Large intestine (tissue), 3 donors: ENCODE measurements at regions not wholly inside any gene's neighbourhood (a gene's known extent, or its start where the extent isn't known, plus 50 kb on each side); places are given as distances from the start of the nearest gene placed in this dataset.

Source experiments
- DNase-seq, 2 donors: peaks; one replicate each; pipeline versions ENCODE4 v3.0.0 to v3.0.0-alpha.2; 2013
- H3K27ac ChIP-seq: one replicate; pipeline ENCODE4 v1.5.1; 2013; ENCODE audit warnings: low read length
- H3K27me3 ChIP-seq: 2 replicates; pipeline ENCODE4 v1.6.1; 2013; ENCODE audit warnings: low read length; ENCODE audit not compliant: control insufficient read depth, insufficient read depth
- H3K36me3 ChIP-seq: 2 replicates; pipeline ENCODE4 v1.6.1; 2013; ENCODE audit warnings: low read length; ENCODE audit not compliant: control insufficient read depth, insufficient read depth
- H3K4me1 ChIP-seq: one replicate; pipeline ENCODE4 v1.6.1; 2013; ENCODE audit warnings: low read length; ENCODE audit not compliant: control insufficient read depth, insufficient read depth
- H3K4me3 ChIP-seq: one replicate; pipeline ENCODE4 v1.5.1; 2013; ENCODE audit warnings: low read length
- H3K9me3 ChIP-seq: one replicate; pipeline ENCODE4 v1.6.1; 2013; ENCODE audit warnings: mild to moderate bottlenecking, low read depth, low read length, moderate library complexity; ENCODE audit not compliant: control insufficient read depth
- WGBS: methylation state at CpG from one replicate; pipeline ENCODE4 v1.1.5; 2013; ENCODE audit warnings: low lambda C conversion rate; ENCODE audit not compliant: insufficient coverage; 5-methylcytosine and 5-hydroxymethylcytosine counted together

DNA sequence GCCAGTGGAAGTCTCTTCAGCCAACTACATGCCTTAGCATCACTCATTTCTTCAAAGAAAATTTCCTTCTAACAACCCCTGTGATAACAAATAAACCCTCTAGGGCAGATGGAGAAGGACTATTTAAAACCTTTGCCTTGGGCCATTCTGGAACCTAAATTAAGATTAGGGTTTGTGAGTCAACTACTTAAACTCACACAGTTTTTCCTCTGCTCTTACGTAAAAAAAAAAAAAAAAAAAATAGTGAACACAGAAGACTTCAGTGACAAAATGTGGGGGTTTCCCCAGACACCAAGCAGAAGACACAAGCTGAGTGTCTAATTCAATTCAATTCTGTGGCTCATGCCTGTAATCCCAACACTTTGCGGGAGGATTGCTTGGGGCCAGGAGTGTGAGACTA, 65.8 kb upstream of the ERCC6L2 start:
- no peaks in the 10 kb centered on the region for H3K4me1 ChIP-seq

GRCh38 chr9:95808011-95808410, 67.5 kb upstream of the ERCC6L2 start:
- Histone ChIP-seq H3K27me3 (no peaks in the 10 kb centered on the region), H3K27ac (no peak overlapping the region), H3K4me1 (no peaks in the 10 kb centered on the region), H3K36me3 (peaks cover 3% of the 10 kb centered on the region), H3K4me3 (no peak overlapping the region), H3K9me3 (no peaks in the 10 kb centered on the region)
- WGBS = no CpG with 5 or more reads among the region's 3 CpGs
- DNase-seq = peak in 1 of 2 donors; percentile 6

More for the DNA sequence above, 65.8 kb upstream of the ERCC6L2 start:
- no peak for DNase-seq
- Histone ChIP-seq H3K27me3 (no peaks in the 10 kb centered on the region), H3K36me3 (peaks cover 3% of the 10 kb centered on the region), H3K4me3 (no peak overlapping the region), H3K27ac (no peak overlapping the region), H3K9me3 (no peaks in the 10 kb centered on the region)
- WGBS = no CpG with 5 or more reads among the region's 2 CpGs

- peak in 1 of 2 donors; percentile 12 for DNase-seq
These were observed 68.1 kb upstream of the ERCC6L2 start for GRCh38 chr9:95807326-95807947.

GRCh38 chr9:95803197-95803596, 72.3 kb upstream of the ERCC6L2 start:
- no CpG with 5 or more reads among the region's 4 CpGs for WGBS
- no peak for DNase-seq
- H3K9me3 ChIP-seq = no peaks in the 10 kb centered on the region
- no peaks in the 10 kb centered on the region for H3K4me1 ChIP-seq
- no peaks in the 10 kb centered on the region for H3K27me3 ChIP-seq
- H3K36me3 ChIP-seq = no peaks in the 10 kb centered on the region
- no peak overlapping the region for H3K27ac ChIP-seq
- H3K4me3 ChIP-seq = no peak overlapping the region

More at GRCh38 chr9:95807326-95807947, 68.1 kb upstream of the ERCC6L2 start:
- Histone ChIP-seq H3K4me3 (no peak overlapping the region), H3K4me1 (no peaks in the 10 kb centered on the region), H3K9me3 (no peaks in the 10 kb centered on the region), H3K27me3 (no peaks in the 10 kb centered on the region), H3K36me3 (peaks cover 3% of the 10 kb centered on the region), H3K27ac (no peak overlapping the region)
- WGBS = 56% methylated on average over 2 of the region's 5 CpGs

- H3K36me3 ChIP-seq = no peaks in the 10 kb centered on the region
- no peak for DNase-seq
- 78% methylated on average over 1 of the region's 1 CpG for WGBS
- no peak overlapping the region for H3K4me3 ChIP-seq
- H3K27me3 ChIP-seq = no peaks in the 10 kb centered on the region
- H3K27ac ChIP-seq = no peak overlapping the region
- no peaks in the 10 kb centered on the region for H3K4me1 ChIP-seq
- no peaks in the 10 kb centered on the region for H3K9me3 ChIP-seq
These were observed 73.7 kb upstream of the ERCC6L2 start for GRCh38 chr9:95801797-95802196.

DNA sequence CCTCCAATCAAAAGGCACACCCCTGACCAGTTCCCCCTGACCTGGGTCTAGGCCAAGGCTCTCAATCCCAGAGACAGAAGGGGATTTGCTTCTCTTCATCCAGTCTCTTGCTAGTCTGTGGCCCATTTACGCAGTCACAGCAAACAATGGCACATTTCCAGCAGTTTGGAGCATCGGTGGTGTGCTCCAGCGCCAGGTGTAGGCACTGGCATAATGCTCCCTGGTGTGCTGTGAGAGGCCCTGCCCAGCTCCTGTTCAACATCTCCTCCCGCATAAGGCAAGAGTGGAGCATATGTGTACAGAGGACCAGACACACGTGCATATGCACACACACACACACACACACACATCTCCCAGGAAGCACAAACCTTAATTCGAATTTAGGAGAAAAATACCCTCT, 79.5 kb upstream of the ERCC6L2 start:
- Histone ChIP-seq H3K27me3 (no peaks in the 10 kb centered on the region), H3K9me3 (no peaks in the 10 kb centered on the region), H3K27ac (no peak overlapping the region), H3K4me3 (no peak overlapping the region), H3K36me3 (no peaks in the 10 kb centered on the region), H3K4me1 (no peaks in the 10 kb centered on the region)
- no CpG with 5 or more reads among the region's 6 CpGs for WGBS
- DNase-seq = no peak

- H3K27ac ChIP-seq = no peak overlapping the region
- H3K27me3 ChIP-seq = no peaks in the 10 kb centered on the region
- no peak overlapping the region for H3K4me3 ChIP-seq
- no peaks in the 10 kb centered on the region for H3K9me3 ChIP-seq
- H3K4me1 ChIP-seq = no peaks in the 10 kb centered on the region
- 54% methylated on average over 3 of the region's 5 CpGs for WGBS
- H3K36me3 ChIP-seq = no peaks in the 10 kb centered on the region
- no peak for DNase-seq
These were observed 81.3 kb upstream of the ERCC6L2 start for GRCh38 chr9:95793924-95794828.

DNA sequence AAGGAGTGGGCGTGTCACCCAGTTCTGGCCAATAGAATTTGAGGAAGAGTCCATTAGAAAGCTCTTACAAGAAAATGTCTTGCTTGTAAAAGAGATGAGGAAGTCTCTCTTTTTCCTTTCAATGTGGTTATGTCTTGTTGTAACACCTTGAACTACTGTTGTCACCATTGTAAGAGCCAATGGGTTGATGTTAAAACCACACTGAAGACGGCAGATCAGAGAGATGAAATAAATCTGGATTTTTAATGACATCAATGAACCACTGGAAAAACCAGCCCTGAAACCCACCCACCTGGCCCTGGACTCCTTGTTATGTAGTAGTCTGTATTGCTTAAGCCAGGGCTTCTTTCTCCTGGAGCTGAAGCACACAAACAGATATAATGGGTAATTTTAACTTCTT, 83.8 kb upstream of the ERCC6L2 start:
- no peak for DNase-seq
- no peaks in the 10 kb centered on the region for H3K27me3 ChIP-seq
- WGBS = no CpG with 5 or more reads among the region's 2 CpGs
- no peaks in the 10 kb centered on the region for H3K4me1 ChIP-seq
- H3K27ac ChIP-seq = no peak overlapping the region
- no peak overlapping the region for H3K4me3 ChIP-seq
- no peaks in the 10 kb centered on the region for H3K9me3 ChIP-seq
- no peaks in the 10 kb centered on the region for H3K36me3 ChIP-seq

GRCh38 chr9:95791286-95791685, 84.2 kb upstream of the ERCC6L2 start:
- Histone ChIP-seq H3K36me3 (no peaks in the 10 kb centered on the region), H3K27me3 (no peaks in the 10 kb centered on the region), H3K4me3 (no peak overlapping the region), H3K4me1 (no peaks in the 10 kb centered on the region), H3K27ac (no peak overlapping the region), H3K9me3 (no peaks in the 10 kb centered on the region)
- 90% methylated on average over 2 of the region's 4 CpGs for WGBS
- no peak for DNase-seq

- no peak overlapping the region for H3K4me3 ChIP-seq
- WGBS = no CpG with 5 or more reads among the region's 6 CpGs
- no peaks in the 10 kb centered on the region for H3K4me1 ChIP-seq
- no peak for DNase-seq
- H3K27ac ChIP-seq = no peak overlapping the region
- H3K9me3 ChIP-seq = no peaks in the 10 kb centered on the region
- no peaks in the 10 kb centered on the region for H3K36me3 ChIP-seq
- no peaks in the 10 kb centered on the region for H3K27me3 ChIP-seq
These were observed 86.9 kb upstream of the ERCC6L2 start for GRCh38 chr9:95788521-95788991.
